ENCODE measurements at regions not wholly inside any gene's neighbourhood (a gene's known extent, or its start where the extent isn't known, plus 50 kb on each side); places are given as distances from the start of the nearest gene placed in this dataset.

GRCh38 chr2:43123981-43124686, 102.3 kb downstream of the ZFP36L2 start:
- no peak overlapping the region for H3K4me3 ChIP-seq
- H3K9me3 ChIP-seq, result no peaks in the 10 kb centered on the region
- no peak for DNase-seq
- H3K4me1 ChIP-seq, result no peaks in the 10 kb centered on the region
- no peak overlapping the region for H3K27ac ChIP-seq
- intact Hi-C loops (cut with DNase I; ENCODE audit: low total_unique reads), result no loop called here
- TF ChIP-seq POLR2A (IDR thresholded peaks at IDR 0.05), result no peak
- TF ChIP-seq, protein P1, sequence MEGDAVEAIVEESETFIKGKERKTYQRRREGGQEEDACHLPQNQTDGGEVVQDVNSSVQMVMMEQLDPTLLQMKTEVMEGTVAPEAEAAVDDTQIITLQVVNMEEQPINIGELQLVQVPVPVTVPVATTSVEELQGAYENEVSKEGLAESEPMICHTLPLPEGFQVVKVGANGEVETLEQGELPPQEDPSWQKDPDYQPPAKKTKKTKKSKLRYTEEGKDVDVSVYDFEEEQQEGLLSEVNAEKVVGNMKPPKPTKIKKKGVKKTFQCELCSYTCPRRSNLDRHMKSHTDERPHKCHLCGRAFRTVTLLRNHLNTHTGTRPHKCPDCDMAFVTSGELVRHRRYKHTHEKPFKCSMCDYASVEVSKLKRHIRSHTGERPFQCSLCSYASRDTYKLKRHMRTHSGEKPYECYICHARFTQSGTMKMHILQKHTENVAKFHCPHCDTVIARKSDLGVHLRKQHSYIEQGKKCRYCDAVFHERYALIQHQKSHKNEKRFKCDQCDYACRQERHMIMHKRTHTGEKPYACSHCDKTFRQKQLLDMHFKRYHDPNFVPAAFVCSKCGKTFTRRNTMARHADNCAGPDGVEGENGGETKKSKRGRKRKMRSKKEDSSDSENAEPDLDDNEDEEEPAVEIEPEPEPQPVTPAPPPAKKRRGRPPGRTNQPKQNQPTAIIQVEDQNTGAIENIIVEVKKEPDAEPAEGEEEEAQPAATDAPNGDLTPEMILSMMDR (IDR thresholded peaks at IDR 0.05), result no peak
- no peaks in the 10 kb centered on the region for H3K36me3 ChIP-seq
- H3K27me3 ChIP-seq, result no peaks in the 10 kb centered on the region

- Histone ChIP-seq H3K4me3 (no peak overlapping the region), H3K9me3 (no peaks in the 10 kb centered on the region), H3K27me3 (no peaks in the 10 kb centered on the region), H3K36me3 (no peaks in the 10 kb centered on the region), H3K4me1 (no peaks in the 10 kb centered on the region), H3K27ac (peak overlapping the region in 1 of 2 donors; percentile 45)
- TF ChIP-seq, protein P1 (IDR thresholded peaks at IDR 0.05), result no peak
- TF ChIP-seq POLR2A (IDR thresholded peaks at IDR 0.05), result no peak
- DNase-seq, result no peak
- intact Hi-C loops (cut with DNase I; ENCODE audit: low total_unique reads), result no loop called here
Observed at GRCh38 chr2:43123486-43123885, 102.9 kb downstream of the ZFP36L2 start.

- Histone ChIP-seq H3K4me1 (no peaks in the 10 kb centered on the region), H3K9me3 (no peaks in the 10 kb centered on the region), H3K4me3 (no peak overlapping the region), H3K36me3 (no peaks in the 10 kb centered on the region), H3K27ac (peak overlapping the region in 1 of 2 donors; percentile 45), H3K27me3 (no peaks in the 10 kb centered on the region)
- intact Hi-C loops (cut with DNase I; ENCODE audit: low total_unique reads), result no loop called here
- DNase-seq, result no peak
- no peak for TF ChIP-seq POLR2A (IDR thresholded peaks at IDR 0.05)
- TF ChIP-seq, protein P1 (IDR thresholded peaks at IDR 0.05), result no peak
Observed at GRCh38 chr2:43123028-43123427, 103.4 kb downstream of the ZFP36L2 start.

DNA sequence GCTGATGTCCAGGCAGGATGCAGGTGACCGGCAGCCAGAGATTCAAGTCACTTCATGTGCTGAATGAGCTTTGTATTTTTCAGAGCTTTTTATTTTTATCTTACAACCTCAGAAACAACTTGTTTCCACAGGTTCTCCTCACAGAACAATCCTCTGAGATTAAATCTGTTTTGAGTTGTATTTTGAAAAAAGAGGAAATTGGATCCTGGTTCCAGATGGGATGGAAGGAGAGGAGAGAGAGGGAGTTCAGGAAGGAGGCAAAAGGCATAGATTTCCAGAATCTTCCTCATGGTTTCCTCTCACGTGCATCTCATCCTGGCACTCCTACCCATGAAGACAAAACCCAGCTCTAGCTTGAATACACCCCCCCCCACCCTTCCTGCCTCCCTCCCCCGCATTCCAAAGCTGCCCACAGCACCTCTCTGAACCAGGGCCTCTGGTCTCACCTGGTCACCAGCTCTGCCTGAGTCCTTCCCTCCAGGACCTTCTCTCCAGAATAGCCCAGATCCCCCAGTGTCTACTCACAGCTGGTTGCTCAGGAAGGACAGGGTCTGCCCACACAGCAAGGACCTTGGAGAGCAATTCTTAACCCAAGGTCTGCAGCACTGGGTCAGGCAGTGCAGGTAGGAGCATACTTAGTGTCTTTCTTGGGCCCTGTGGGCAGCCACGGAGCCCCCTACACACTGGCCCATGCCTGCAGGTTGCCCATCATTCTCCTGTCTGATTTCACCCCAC, 104.7 kb downstream of the ZFP36L2 start:
- Histone ChIP-seq H3K4me3 (no peak overlapping the region), H3K4me1 (no peaks in the 10 kb centered on the region), H3K27ac (no peak overlapping the region), H3K9me3 (no peaks in the 10 kb centered on the region), H3K27me3 (no peaks in the 10 kb centered on the region), H3K36me3 (no peaks in the 10 kb centered on the region)
- TF ChIP-seq POLR2A (IDR thresholded peaks at IDR 0.05), result no peak
- TF ChIP-seq, protein P1 (IDR thresholded peaks at IDR 0.05), result no peak
- DNase-seq, result no peak
- intact Hi-C loops (cut with DNase I; ENCODE audit: low total_unique reads), result no loop called here

DNA sequence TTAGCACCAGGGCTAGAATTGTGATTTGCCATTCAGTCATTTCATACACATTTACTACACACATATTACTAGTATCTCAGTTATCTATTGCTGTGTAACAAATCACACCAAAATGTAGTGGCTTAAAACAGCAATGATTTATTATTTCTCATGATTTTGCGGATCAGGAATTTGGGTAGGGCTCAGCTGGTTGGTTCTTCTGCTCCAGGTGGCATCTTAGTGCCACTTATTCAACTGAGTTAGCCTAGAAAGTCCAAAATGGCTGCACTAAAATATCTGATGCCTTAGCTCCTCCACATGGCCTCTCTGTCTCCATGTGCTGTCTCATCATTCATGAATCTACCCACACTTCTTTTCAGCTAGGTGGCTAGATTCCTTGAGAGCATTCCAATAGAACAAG, 107.1 kb downstream of the ZFP36L2 start:
- DNase-seq, result no peak
- TF ChIP-seq, protein P1 (IDR thresholded peaks at IDR 0.05), result no peak
- no peak for TF ChIP-seq POLR2A (IDR thresholded peaks at IDR 0.05)
- no peaks in the 10 kb centered on the region for H3K27me3 ChIP-seq
- no peak overlapping the region for H3K4me3 ChIP-seq
- no peak overlapping the region for H3K27ac ChIP-seq
- H3K4me1 ChIP-seq, result no peaks in the 10 kb centered on the region
- H3K9me3 ChIP-seq, result no peaks in the 10 kb centered on the region
- intact Hi-C loops (cut with DNase I; ENCODE audit: low total_unique reads), result no loop called here
- no peaks in the 10 kb centered on the region for H3K36me3 ChIP-seq
